Bronchial epithelial cell (primary cell): ENCODE measurements at regions not wholly inside any gene's neighbourhood (a gene's known extent, or its start where the extent isn't known, plus 50 kb on each side); places are given as distances from the start of the nearest gene placed in this dataset.

Source experiments
- DNase-seq: peaks from one replicate; pipeline ENCODE4 v3.0.0-alpha.2; 2010; ENCODE audit warnings: low read depth
- FAIRE-seq: peaks from 2 replicates; lab custom pipeline; 2011; peaks lifted over from hg19 to GRCh38; lab: Jason Lieb, UNC
- H3K27me3 ChIP-seq: 2 replicates; pipeline ENCODE4 v1.5.1; 2011; ENCODE audit warnings: low read length; ENCODE audit not compliant: control insufficient read depth, insufficient read depth
- H3K36me3 ChIP-seq: 2 replicates; pipeline ENCODE4 v1.5.1; 2011; ENCODE audit warnings: low read length; ENCODE audit not compliant: control insufficient read depth, insufficient read depth
- H3K4me3 ChIP-seq: 2 replicates; pipeline ENCODE4 v1.5.1; 2011; ENCODE audit warnings: mild to moderate bottlenecking, low read depth, low read length, control low read depth
- CTCF ChIP-seq: IDR thresholded peaks from 2 replicates; pipeline ENCODE4 v1.5.1; 2011; ENCODE audit warnings: mild to moderate bottlenecking, moderate library complexity, low read length, control low read depth, inconsistent platforms; ENCODE audit not compliant: insufficient read depth, severe bottlenecking

- peaks cover 5% of the 10 kb centered on the region for H3K27me3 ChIP-seq
- no peak for TF ChIP-seq CTCF
- no peaks in the 10 kb centered on the region for H3K36me3 ChIP-seq
- H3K4me3 ChIP-seq, result no peak overlapping the region
- DNase-seq (no peak), FAIRE-seq (no peak)
Observed at GRCh38 chr17:74011966-74012365, 191.5 kb upstream of the RPL38 start.

- Histone ChIP-seq H3K27me3 (peaks cover 5% of the 10 kb centered on the region), H3K36me3 (no peaks in the 10 kb centered on the region), H3K4me3 (no peak overlapping the region)
- DNase-seq, result no peak
- TF ChIP-seq CTCF, result no peak
- FAIRE-seq, result no peak
Observed at GRCh38 chr17:74012465-74012864, 191.0 kb upstream of the RPL38 start.

- no peak for FAIRE-seq
- Histone ChIP-seq H3K4me3 (no peak overlapping the region), H3K27me3 (peaks cover 5% of the 10 kb centered on the region), H3K36me3 (no peaks in the 10 kb centered on the region)
- TF ChIP-seq CTCF, result no peak
- no peak for DNase-seq
Observed at GRCh38 chr17:74015316-74015715, 188.2 kb upstream of the RPL38 start.

- Histone ChIP-seq H3K36me3 (no peaks in the 10 kb centered on the region), H3K27me3 (peaks cover 5% of the 10 kb centered on the region), H3K4me3 (no peak overlapping the region)
- DNase-seq, result no peak
- FAIRE-seq, result no peak
- no peak for TF ChIP-seq CTCF
Observed at GRCh38 chr17:74015990-74016389, 187.5 kb upstream of the RPL38 start.

GRCh38 chr17:74016461-74016860, 187.0 kb upstream of the RPL38 start:
- DNase-seq (no peak), FAIRE-seq (no peak)
- TF ChIP-seq CTCF, result no peak
- peaks cover 5% of the 10 kb centered on the region for H3K27me3 ChIP-seq
- no peaks in the 10 kb centered on the region for H3K36me3 ChIP-seq
- no peak overlapping the region for H3K4me3 ChIP-seq

GRCh38 chr17:74017466-74017865, 186.0 kb upstream of the RPL38 start:
- FAIRE-seq (no peak), DNase-seq (no peak)
- H3K36me3 ChIP-seq, result no peaks in the 10 kb centered on the region
- no peak for TF ChIP-seq CTCF
- H3K27me3 ChIP-seq, result peaks cover 1% of the 10 kb centered on the region
- no peak overlapping the region for H3K4me3 ChIP-seq
